Kidney (tissue), 13 donors: ENCODE measurements at regions not wholly inside any gene's neighbourhood (a gene's known extent, or its start where the extent isn't known, plus 50 kb on each side); places are given as distances from the start of the nearest gene placed in this dataset.

Experiments
- DNase-seq, 5 donors: peaks; one replicate each; pipeline ENCODE4 v3.0.0-alpha.2; 2013 to 2020
- FAIRE-seq: peaks from 2 replicates; lab custom pipeline; 2012; peaks lifted over from hg19 to GRCh38; lab: Jason Lieb, UNC
- H3K27ac ChIP-seq, 2 donors: one replicate each; pipeline ENCODE4 v1.7.0; 2013; ENCODE audit warnings: low read depth in 2 of 2, low read length in 2 of 2, inconsistent platforms in 1 of 2
- H3K27me3 ChIP-seq: one replicate; pipeline ENCODE4 v1.7.1; 2013; ENCODE audit warnings: low read length, inconsistent platforms; ENCODE audit not compliant: control insufficient read depth, insufficient read depth
- H3K36me3 ChIP-seq, 3 donors: one replicate each; pipeline versions ENCODE4 v1.7.0 to v1.7.1; 2013; ENCODE audit warnings: low read length in 3 of 3, control low read depth in 1 of 3, inconsistent platforms in 1 of 3; ENCODE audit not compliant: insufficient read depth in 3 of 3, control insufficient read depth in 2 of 3
- H3K4me1 ChIP-seq, 3 donors: one replicate each; pipeline versions ENCODE4 v1.7.0 to v1.7.1; 2013; ENCODE audit warnings: low read length in 3 of 3, inconsistent platforms in 1 of 3, low read depth in 1 of 3; ENCODE audit not compliant: control insufficient read depth in 2 of 3, insufficient read depth in 2 of 3
- H3K4me3 ChIP-seq, 3 donors: one replicate each; pipeline versions ENCODE4 v1.7.0 to v1.8.1; 2013; ENCODE audit warnings: low read length in 3 of 3, control low read depth in 1 of 3, inconsistent platforms in 1 of 3
- H3K9ac ChIP-seq, 3 donors: one replicate each; pipeline versions ENCODE4 v1.7.0 to v1.7.1; 2013; ENCODE audit warnings: low read length in 3 of 3, control low read depth in 1 of 3, inconsistent platforms in 1 of 3
- H3K9me3 ChIP-seq, 3 donors: one replicate each; pipeline versions ENCODE4 v1.7.0 to v1.7.1; 2013; ENCODE audit warnings: low read length in 3 of 3, control low read depth in 1 of 3, inconsistent platforms in 1 of 3; ENCODE audit not compliant: control insufficient read depth in 2 of 3, insufficient read depth in 1 of 3
- intact Hi-C: fragments of 100-400 bp; cut with DNase I; formaldehyde crosslinking; loops from one replicate; pipeline ENCODE4 v1.11.1; 2022
- TF ChIP-seq, protein P1 (sequence below): IDR thresholded peaks from 3 replicates; pipeline ENCODE4 v1.5.1; 2012; ENCODE audit warnings: mild to moderate bottlenecking, moderate library complexity, borderline replicate concordance; ENCODE audit not compliant: insufficient read depth; ENCODE audit errors: extremely low read depth
- donor health status: control.
- donor health status: control.
- donor health status: control.
- donor health status: control.
- donor health status: control.
- donor health status: DM: yes; HTN: yes; CAD: no.
- donor health status: Normal renal cell carcinoma (clear cell type).

GRCh38 chr4:174056959-174057358 is 226.5 kb downstream of the FBXO8 start:
- H3K4me1 ChIP-seq, result no peaks in the 10 kb centered on the region
- peaks cover 0 to 2% (median 0%) of the 10 kb centered on the region in 3 donors for H3K9me3 ChIP-seq
- no peak overlapping the region for H3K4me3 ChIP-seq
- H3K36me3 ChIP-seq, result no peaks in the 10 kb centered on the region
- no peak overlapping the region for H3K27ac ChIP-seq
- intact Hi-C loops, result no loop called here
- DNase-seq, result no peak
- no peak for FAIRE-seq
- no peaks in the 10 kb centered on the region for H3K27me3 ChIP-seq
- TF ChIP-seq, protein P1, sequence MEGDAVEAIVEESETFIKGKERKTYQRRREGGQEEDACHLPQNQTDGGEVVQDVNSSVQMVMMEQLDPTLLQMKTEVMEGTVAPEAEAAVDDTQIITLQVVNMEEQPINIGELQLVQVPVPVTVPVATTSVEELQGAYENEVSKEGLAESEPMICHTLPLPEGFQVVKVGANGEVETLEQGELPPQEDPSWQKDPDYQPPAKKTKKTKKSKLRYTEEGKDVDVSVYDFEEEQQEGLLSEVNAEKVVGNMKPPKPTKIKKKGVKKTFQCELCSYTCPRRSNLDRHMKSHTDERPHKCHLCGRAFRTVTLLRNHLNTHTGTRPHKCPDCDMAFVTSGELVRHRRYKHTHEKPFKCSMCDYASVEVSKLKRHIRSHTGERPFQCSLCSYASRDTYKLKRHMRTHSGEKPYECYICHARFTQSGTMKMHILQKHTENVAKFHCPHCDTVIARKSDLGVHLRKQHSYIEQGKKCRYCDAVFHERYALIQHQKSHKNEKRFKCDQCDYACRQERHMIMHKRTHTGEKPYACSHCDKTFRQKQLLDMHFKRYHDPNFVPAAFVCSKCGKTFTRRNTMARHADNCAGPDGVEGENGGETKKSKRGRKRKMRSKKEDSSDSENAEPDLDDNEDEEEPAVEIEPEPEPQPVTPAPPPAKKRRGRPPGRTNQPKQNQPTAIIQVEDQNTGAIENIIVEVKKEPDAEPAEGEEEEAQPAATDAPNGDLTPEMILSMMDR, result no peak
- H3K9ac ChIP-seq, result no peak overlapping the region

DNA sequence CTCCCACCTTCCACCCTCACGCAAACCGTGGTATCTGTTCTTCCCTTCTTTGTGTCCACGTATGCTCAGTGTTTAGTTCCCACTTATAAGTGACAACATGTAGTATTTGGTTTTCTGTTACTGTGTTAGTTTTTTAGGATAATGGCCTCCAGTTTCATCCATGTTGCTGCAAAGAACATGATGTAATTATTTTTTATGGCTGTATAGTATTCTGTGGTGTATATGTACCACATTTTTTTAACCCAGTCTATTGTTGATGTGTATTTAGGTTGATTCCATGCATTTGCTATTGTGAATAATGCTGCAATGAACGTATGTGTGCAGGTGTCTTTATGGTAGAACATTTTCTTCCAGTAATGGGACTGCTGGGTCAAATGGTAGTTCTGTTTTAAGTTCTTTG is 228.1 kb downstream of the FBXO8 start:
- Histone ChIP-seq H3K4me3 (no peak overlapping the region), H3K27me3 (no peaks in the 10 kb centered on the region), H3K36me3 (no peaks in the 10 kb centered on the region), H3K9ac (no peak overlapping the region), H3K9me3 (peaks cover 0 to 2% (median 0%) of the 10 kb centered on the region in 3 donors), H3K27ac (no peak overlapping the region), H3K4me1 (no peaks in the 10 kb centered on the region)
- TF ChIP-seq, protein P1, result no peak
- DNase-seq (no peak), FAIRE-seq (no peak)
- intact Hi-C loops, result no loop called here

DNA sequence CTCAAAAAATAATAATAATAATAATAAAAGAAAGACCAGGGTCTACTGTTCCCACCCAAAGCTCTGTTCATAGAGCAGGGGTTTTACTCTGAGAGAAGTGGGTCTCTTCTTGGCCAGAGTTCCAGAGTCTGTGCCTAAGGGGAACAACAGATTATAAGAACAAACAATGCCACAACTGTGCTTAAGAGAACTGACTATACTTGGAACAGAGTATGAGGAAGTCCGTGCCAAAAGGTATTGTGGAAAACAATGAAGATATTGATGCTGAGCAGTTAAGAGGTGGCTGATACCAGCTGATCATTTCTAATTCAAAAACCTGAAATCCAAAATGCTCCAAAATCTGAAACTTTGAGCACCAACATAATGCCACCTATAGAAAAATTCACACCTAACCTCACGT is 229.6 kb downstream of the FBXO8 start:
- no peak for FAIRE-seq

More for the DNA sequence above, 229.6 kb downstream of the FBXO8 start:
- Histone ChIP-seq H3K9me3 (peaks cover 0 to 2% (median 0%) of the 10 kb centered on the region in 3 donors), H3K27me3 (no peaks in the 10 kb centered on the region), H3K27ac (no peak overlapping the region), H3K4me3 (no peak overlapping the region), H3K4me1 (no peaks in the 10 kb centered on the region), H3K9ac (no peak overlapping the region), H3K36me3 (no peaks in the 10 kb centered on the region)
- intact Hi-C loops, result no loop called here
- no peak for DNase-seq
- TF ChIP-seq, protein P1, result no peak
